B cell (primary cell): ENCODE measurements at regions not wholly inside any gene's neighbourhood (a gene's known extent, or its start where the extent isn't known, plus 50 kb on each side); places are given as distances from the start of the nearest gene placed in this dataset.

Experiments
- ATAC-seq: fragments of 200-7000 bp; cut with Tn5 transposase; one replicate; pipeline ENCODE4 v1.10.0; 2021; ENCODE audit warnings: low read depth, mild to moderate bottlenecking, moderate number of reproducible peaks, moderate library complexity
- CTCF ChIA-PET: fragments of 350-600 bp; sonication (Branson Sonifier 250); formaldehyde crosslinking; loops from one replicate; lab custom pipeline; 2021; ENCODE audit warnings: antibody characterized with exemption, inconsistent platforms; lab: Charles Lee
- POLR2A ChIA-PET: fragments of 350-600 bp; sonication (Branson Sonifier 250); formaldehyde crosslinking; loops from one replicate; lab custom pipeline; 2021; ENCODE audit warnings: antibody characterized with exemption; lab: Charles Lee
- DNase-seq: peaks from one replicate; pipeline ENCODE4 v3.0.0; 2013
- H2AFZ ChIP-seq: 2 replicates; pipeline ENCODE4 v1.6.1; 2012; ENCODE audit warnings: mild to moderate bottlenecking, low read depth, low read length; ENCODE audit not compliant: insufficient read depth, poor library complexity, severe bottlenecking
- H3K27ac ChIP-seq, 2 donors: 1 replicate in 1 of 2; 2 replicates in 1 of 2; pipeline ENCODE4 v1.5.1; 2012 to 2013; ENCODE audit warnings: low read length in 2 of 2, mild to moderate bottlenecking in 2 of 2, moderate library complexity in 1 of 2
- H3K27me3 ChIP-seq, 4 experiments: fragments of 200-600 bp in 1 of 4; sonication (generic) in 1 of 4; replicated peaks in 1 of 4; 1 replicate in 2 of 4; 2 replicates in 2 of 4; pipeline versions ENCODE4 v1.6.1 to v1.7.0; 2013 to 2016; ENCODE audit warnings: low read length in 3 of 4, mild to moderate bottlenecking in 2 of 4, mixed read lengths in 1 of 4, moderate library complexity in 1 of 4; ENCODE audit not compliant: insufficient read depth in 4 of 4, control insufficient read depth in 3 of 4; ENCODE audit errors: control extremely low read depth in 1 of 4
- H3K36me3 ChIP-seq, 2 experiments: replicated peaks in 1 of 2; 1 replicate in 1 of 2; 2 replicates in 1 of 2; pipeline versions ENCODE4 v1.6.1 to v1.7.1; 2013; ENCODE audit warnings: low read length in 1 of 2; ENCODE audit not compliant: insufficient read depth in 2 of 2, control insufficient read depth in 1 of 2; ENCODE audit errors: control extremely low read depth in 1 of 2, extremely low read depth in 1 of 2
- H3K4me1 ChIP-seq, 2 donors: fragments of 200-600 bp in 1 of 2; sonication (generic) in 1 of 2; 1 replicate in 1 of 2; 2 replicates in 1 of 2; pipeline versions ENCODE4 v1.5.1 to v1.6.1; 2013 to 2017; ENCODE audit warnings: low read length in 2 of 2; ENCODE audit not compliant: control insufficient read depth in 2 of 2, insufficient read depth in 2 of 2
- H3K4me2 ChIP-seq: replicated peaks from 2 replicates; pipeline ENCODE3; 2012; ENCODE audit warnings: mild to moderate bottlenecking, low read depth, low read length; ENCODE audit not compliant: poor library complexity, severe bottlenecking
- H3K4me3 ChIP-seq, 5 experiments: fragments of 200-600 bp in 1 of 5; sonication (generic) in 1 of 5; 1 replicate in 3 of 5; 2 replicates in 2 of 5; pipeline versions ENCODE4 v1.5.1 to v1.7.0; 2011 to 2016; ENCODE audit warnings: low read length in 4 of 5, mild to moderate bottlenecking in 4 of 5, low read depth in 2 of 5, control low read depth in 1 of 5, moderate library complexity in 1 of 5; ENCODE audit not compliant: insufficient read depth in 1 of 5; ENCODE audit errors: control extremely low read depth in 1 of 5, extremely low read depth in 1 of 5
- H3K79me2 ChIP-seq: fragments of 200-600 bp; sonication (generic); one replicate; pipeline ENCODE4 v1.6.0; 2016; ENCODE audit warnings: low read length; ENCODE audit not compliant: control insufficient read depth, insufficient read depth
- H3K9ac ChIP-seq: fragments of 200-600 bp; sonication (generic); 2 replicates; pipeline ENCODE4 v1.6.1; 2017; ENCODE audit warnings: mild to moderate bottlenecking, low read length, moderate library complexity
- H3K9me3 ChIP-seq, 3 donors: one replicate each; pipeline versions ENCODE4 v1.6.1 to v1.7.1; 2013; ENCODE audit warnings: low read length in 2 of 3; ENCODE audit not compliant: control insufficient read depth in 2 of 3, insufficient read depth in 1 of 3; ENCODE audit errors: control extremely low read depth in 1 of 3
- H4K20me1 ChIP-seq: 2 replicates; pipeline ENCODE4 v1.6.0; 2012; ENCODE audit warnings: mild to moderate bottlenecking, low read length; ENCODE audit not compliant: insufficient read depth, control insufficient read depth, poor library complexity, severe bottlenecking
- H3K27ac Mint-ChIP-seq: one replicate; pipeline ENCODE4 v1.8.0; 2021; ENCODE audit warnings: mixed read lengths
- H3K27me3 Mint-ChIP-seq: one replicate; pipeline ENCODE4 v1.8.0; 2021; ENCODE audit warnings: mixed read lengths
- H3K4me1 Mint-ChIP-seq: one replicate; pipeline ENCODE4 v1.8.0; 2021; ENCODE audit warnings: mixed read lengths
- H3K4me3 Mint-ChIP-seq: one replicate; pipeline ENCODE4 v1.8.0; 2021; ENCODE audit warnings: mixed read lengths
- H3K9me3 Mint-ChIP-seq: one replicate; pipeline ENCODE4 v1.8.0; 2022; ENCODE audit warnings: mixed read lengths; ENCODE audit not compliant: insufficient read depth
- CTCF ChIP-seq: fragments of 200-600 bp; IDR thresholded peaks from one replicate; pipeline ENCODE4 v1.8.0; 2022; ENCODE audit warnings: antibody characterized with exemption, mild to moderate bottlenecking
- EZH2 ChIP-seq: IDR thresholded peaks from 2 replicates; pipeline ENCODE4 v1.6.1; 2012; ENCODE audit warnings: borderline replicate concordance, low read depth, mild to moderate bottlenecking, moderate library complexity, low read length; ENCODE audit not compliant: insufficient read depth, poor library complexity, severe bottlenecking
- WGBS: methylation state at CpG from one replicate; pipeline ENCODE4 v1.1.5; 2013; ENCODE audit warnings: missing lambda C conversion rate; ENCODE audit not compliant: insufficient coverage; 5-methylcytosine and 5-hydroxymethylcytosine counted together
- intact Hi-C: fragments of 100-400 bp; cut with micrococcal nuclease; formaldehyde crosslinking; loops from one replicate; pipeline ENCODE4 v1.10.0; 2022

- no peaks in the 10 kb centered on the region for H3K27me3 ChIP-seq
- H3K27ac Mint-ChIP-seq = peak overlapping the region; percentile 38
Measured at GRCh38 chr4:10872833-10873517, 188.4 kb upstream of the CLNK start.

More at GRCh38 chr4:10872833-10873517, 188.4 kb upstream of the CLNK start:
- DNase-seq = peak; percentile 14
- intact Hi-C loops = no loop called here
- Histone ChIP-seq H3K9ac (no peak overlapping the region), H4K20me1 (no peaks in the 10 kb centered on the region), H3K4me1 (peaks cover 15 to 19% of the 10 kb centered on the region in 2 donors), H2AFZ (peak overlapping the region; percentile 34), H3K27ac (peak overlapping the region in 1 of 2 donors; percentile 50), H3K79me2 (no peaks in the 10 kb centered on the region), H3K36me3 (no peaks in the 10 kb centered on the region), H3K9me3 (peaks cover 0 to 1% (median 0%) of the 10 kb centered on the region in 3 donors), H3K4me3 (no peak overlapping the region), H3K4me2 (peak overlapping the region; percentile 26)
- Mint-ChIP-seq H3K4me1 (peaks cover 21% of the 10 kb centered on the region), H3K9me3 (peaks cover 1% of the 10 kb centered on the region), H3K27me3 (no peaks in the 10 kb centered on the region), H3K4me3 (peak overlapping the region; percentile 20)
- ATAC-seq = no peak
- TF ChIP-seq CTCF (no peak), EZH2 (no peak)
- ChIA-PET POLR2A (no interaction called here), CTCF (no interaction called here)
- WGBS = 29% methylated on average over 3 of the region's 4 CpGs
